ENCODE measurements at regions not wholly inside any gene's neighbourhood (a gene's known extent, or its start where the extent isn't known, plus 50 kb on each side); places are given as distances from the start of the nearest gene placed in this dataset.

DNA sequence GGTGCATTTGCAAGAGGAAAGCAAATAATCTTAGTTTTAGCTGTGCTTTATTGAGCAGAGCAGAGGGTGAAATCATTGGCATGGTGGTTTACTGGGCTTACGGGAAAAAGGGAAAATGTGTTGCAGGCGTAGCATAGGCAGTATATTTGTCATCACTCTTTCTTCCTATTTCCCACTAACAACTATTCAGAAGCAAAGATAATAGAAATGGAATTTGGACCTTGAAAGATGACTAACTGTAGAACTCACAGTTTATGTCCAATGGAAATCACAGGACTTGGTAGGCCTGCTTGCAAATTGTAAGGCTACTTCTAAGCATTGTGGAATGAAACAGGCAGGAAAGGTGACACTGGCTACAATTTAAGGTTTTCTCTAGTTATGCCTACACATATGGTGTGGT is 611.9 kb upstream of the MAN1A1 start:
- no peak overlapping the region for H3K27ac ChIP-seq (ENCODE audit: low read depth in 2 of 2, low read length in 1 of 2)
- 87% methylated on average over 2 of the region's 2 CpGs for WGBS (ENCODE audit: low lambda C conversion rate)
- TF ChIP-seq RXRA (IDR thresholded peaks at IDR 0.05; ENCODE audit: borderline replicate concordance, low read depth) (no peak), RFX5 (IDR thresholded peaks at IDR 0.05; ENCODE audit: low read length) (no peak), SMC3 (IDR thresholded peaks at IDR 0.05; ENCODE audit: low read depth, low read length) (no peak), NRF1 (IDR thresholded peaks at IDR 0.05; ENCODE audit: low read depth, low read length) (no peak), GATA2 (CRISPR knock-in tag; IDR thresholded peaks at IDR 0.05) (no peak), SIN3A (IDR thresholded peaks at IDR 0.05; ENCODE audit: borderline replicate concordance, low read depth, low read length) (no peak), MXI1 (IDR thresholded peaks at IDR 0.05; ENCODE audit: low read depth, low read length) (no peak), FOSL2 (IDR thresholded peaks at IDR 0.05; ENCODE audit: borderline replicate concordance, low read depth) (no peak), POLR2AphosphoS5 (IDR thresholded peaks at IDR 0.05; ENCODE audit: low read depth, low read length) (no peak), RAD21 (IDR thresholded peaks at IDR 0.05; ENCODE audit: low read length) (no peak), EP300 (IDR thresholded peaks at IDR 0.05; ENCODE audit: borderline replicate concordance in 1 of 2, low read depth in 1 of 2, low read length in 1 of 2) (no peak), YY1 (IDR thresholded peaks at IDR 0.05; ENCODE audit: low read depth) (no peak), FOXJ3 (CRISPR knock-in tag; IDR thresholded peaks at IDR 0.05) (no peak), RCOR1 (IDR thresholded peaks at IDR 0.05; ENCODE audit: low read length) (no peak)
- TF ChIP-seq, protein P1, sequence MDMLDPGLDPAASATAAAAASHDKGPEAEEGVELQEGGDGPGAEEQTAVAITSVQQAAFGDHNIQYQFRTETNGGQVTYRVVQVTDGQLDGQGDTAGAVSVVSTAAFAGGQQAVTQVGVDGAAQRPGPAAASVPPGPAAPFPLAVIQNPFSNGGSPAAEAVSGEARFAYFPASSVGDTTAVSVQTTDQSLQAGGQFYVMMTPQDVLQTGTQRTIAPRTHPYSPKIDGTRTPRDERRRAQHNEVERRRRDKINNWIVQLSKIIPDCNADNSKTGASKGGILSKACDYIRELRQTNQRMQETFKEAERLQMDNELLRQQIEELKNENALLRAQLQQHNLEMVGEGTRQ (IDR thresholded peaks at IDR 0.05; ENCODE audit: borderline replicate concordance, low read depth, low read length): no peak
- TF ChIP-seq, protein P2, sequence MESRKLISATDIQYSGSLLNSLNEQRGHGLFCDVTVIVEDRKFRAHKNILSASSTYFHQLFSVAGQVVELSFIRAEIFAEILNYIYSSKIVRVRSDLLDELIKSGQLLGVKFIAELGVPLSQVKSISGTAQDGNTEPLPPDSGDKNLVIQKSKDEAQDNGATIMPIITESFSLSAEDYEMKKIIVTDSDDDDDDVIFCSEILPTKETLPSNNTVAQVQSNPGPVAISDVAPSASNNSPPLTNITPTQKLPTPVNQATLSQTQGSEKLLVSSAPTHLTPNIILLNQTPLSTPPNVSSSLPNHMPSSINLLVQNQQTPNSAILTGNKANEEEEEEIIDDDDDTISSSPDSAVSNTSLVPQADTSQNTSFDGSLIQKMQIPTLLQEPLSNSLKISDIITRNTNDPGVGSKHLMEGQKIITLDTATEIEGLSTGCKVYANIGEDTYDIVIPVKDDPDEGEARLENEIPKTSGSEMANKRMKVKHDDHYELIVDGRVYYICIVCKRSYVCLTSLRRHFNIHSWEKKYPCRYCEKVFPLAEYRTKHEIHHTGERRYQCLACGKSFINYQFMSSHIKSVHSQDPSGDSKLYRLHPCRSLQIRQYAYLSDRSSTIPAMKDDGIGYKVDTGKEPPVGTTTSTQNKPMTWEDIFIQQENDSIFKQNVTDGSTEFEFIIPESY (IDR thresholded peaks at IDR 0.05; ENCODE audit: borderline replicate concordance, low read depth): no peak
- TF ChIP-seq, protein P3, sequence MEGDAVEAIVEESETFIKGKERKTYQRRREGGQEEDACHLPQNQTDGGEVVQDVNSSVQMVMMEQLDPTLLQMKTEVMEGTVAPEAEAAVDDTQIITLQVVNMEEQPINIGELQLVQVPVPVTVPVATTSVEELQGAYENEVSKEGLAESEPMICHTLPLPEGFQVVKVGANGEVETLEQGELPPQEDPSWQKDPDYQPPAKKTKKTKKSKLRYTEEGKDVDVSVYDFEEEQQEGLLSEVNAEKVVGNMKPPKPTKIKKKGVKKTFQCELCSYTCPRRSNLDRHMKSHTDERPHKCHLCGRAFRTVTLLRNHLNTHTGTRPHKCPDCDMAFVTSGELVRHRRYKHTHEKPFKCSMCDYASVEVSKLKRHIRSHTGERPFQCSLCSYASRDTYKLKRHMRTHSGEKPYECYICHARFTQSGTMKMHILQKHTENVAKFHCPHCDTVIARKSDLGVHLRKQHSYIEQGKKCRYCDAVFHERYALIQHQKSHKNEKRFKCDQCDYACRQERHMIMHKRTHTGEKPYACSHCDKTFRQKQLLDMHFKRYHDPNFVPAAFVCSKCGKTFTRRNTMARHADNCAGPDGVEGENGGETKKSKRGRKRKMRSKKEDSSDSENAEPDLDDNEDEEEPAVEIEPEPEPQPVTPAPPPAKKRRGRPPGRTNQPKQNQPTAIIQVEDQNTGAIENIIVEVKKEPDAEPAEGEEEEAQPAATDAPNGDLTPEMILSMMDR (IDR thresholded peaks at IDR 0.05): no peak
- TF ChIP-seq, protein P4, sequence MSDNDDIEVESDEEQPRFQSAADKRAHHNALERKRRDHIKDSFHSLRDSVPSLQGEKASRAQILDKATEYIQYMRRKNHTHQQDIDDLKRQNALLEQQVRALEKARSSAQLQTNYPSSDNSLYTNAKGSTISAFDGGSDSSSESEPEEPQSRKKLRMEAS (IDR thresholded peaks at IDR 0.05; ENCODE audit: low read depth): no peak
- TF ChIP-seq, protein P5, sequence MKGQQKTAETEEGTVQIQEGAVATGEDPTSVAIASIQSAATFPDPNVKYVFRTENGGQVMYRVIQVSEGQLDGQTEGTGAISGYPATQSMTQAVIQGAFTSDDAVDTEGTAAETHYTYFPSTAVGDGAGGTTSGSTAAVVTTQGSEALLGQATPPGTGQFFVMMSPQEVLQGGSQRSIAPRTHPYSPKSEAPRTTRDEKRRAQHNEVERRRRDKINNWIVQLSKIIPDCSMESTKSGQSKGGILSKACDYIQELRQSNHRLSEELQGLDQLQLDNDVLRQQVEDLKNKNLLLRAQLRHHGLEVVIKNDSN (IDR thresholded peaks at IDR 0.05; ENCODE audit: borderline replicate concordance, low read depth): no peak
- no peaks in the 10 kb centered on the region for H3K9me2 ChIP-seq
- H3K4me3 ChIP-seq (ENCODE audit: low read depth in 2 of 2, low read length in 1 of 2): no peak overlapping the region
- no peak overlapping the region for H3K9ac ChIP-seq
- ChIA-PET CTCF (interaction anchor here (2.2 kb wide), 1 partner anchor 17 kb away, joined by 5 read pairs; no protein-coding TSS in a partner anchor), POLR2A (no interaction called here)
- H3K9me3 ChIP-seq: no peaks in the 10 kb centered on the region
- no peaks in the 10 kb centered on the region for H3K79me2 ChIP-seq (ENCODE audit: insufficient read depth)
- peaks cover 0 to 3% of the 10 kb centered on the region in 2 experiments; a peak in 1 of 4 replicates for H3K4me1 ChIP-seq (ENCODE audit: control insufficient read depth in 1 of 2, insufficient read depth in 2 of 2, low read depth in 1 of 2, low read length in 1 of 2)
- no peaks in the 10 kb centered on the region for H3F3A ChIP-seq (replicated peaks; ENCODE audit: insufficient read depth)
- no peak overlapping the region for H3K4me2 ChIP-seq
- H4K20me1 ChIP-seq (ENCODE audit: insufficient read depth): no peaks in the 10 kb centered on the region
- H2AFZ ChIP-seq (ENCODE audit: low read depth): no peak overlapping the region
- H3K27me3 ChIP-seq (ENCODE audit: insufficient read depth): no peaks in the 10 kb centered on the region
- no peak for DNase-seq
- no peaks in the 10 kb centered on the region for H3K36me3 ChIP-seq (replicated peaks in 1 of 2; ENCODE audit: control insufficient read depth in 1 of 2, insufficient read depth in 2 of 2, low read length in 1 of 2)
